SK-N-MC (cell line): ENCODE measurements at regions not wholly inside any gene's neighbourhood (a gene's known extent, or its start where the extent isn't known, plus 50 kb on each side); places are given as distances from the start of the nearest gene placed in this dataset.

Experiments
- EZH2 ChIP-seq: fragments of 200-600 bp; sonication (generic); IDR thresholded peaks from one replicate; pipeline ENCODE4 v1.6.1; 2017; ENCODE audit warnings: antibody characterized with exemption
- FOXP2 ChIP-seq: optimal IDR thresholded peaks from 2 replicates; pipeline ENCODE3; 2011; ENCODE audit warnings: mild to moderate bottlenecking, moderate library complexity; ENCODE audit not compliant: insufficient read depth; ENCODE audit errors: extremely low read length, control extremely low read depth
- POLR2AphosphoS5 ChIP-seq: IDR thresholded peaks from 2 replicates; pipeline ENCODE4 v1.6.1; 2012; ENCODE audit warnings: mild to moderate bottlenecking, low read depth, low read length, borderline replicate concordance

GRCh38 chr5:23446424-23446823, 61.0 kb upstream of the PRDM9 start:
- TF ChIP-seq POLR2AphosphoS5 = no peak
- no peak for TF ChIP-seq EZH2
- TF ChIP-seq FOXP2 = no peak
